Astrocyte (in vitro differentiated cells and primary cell): ENCODE measurements at regions not wholly inside any gene's neighbourhood (a gene's known extent, or its start where the extent isn't known, plus 50 kb on each side); places are given as distances from the start of the nearest gene placed in this dataset.

Source experiments
- DNase-seq: peaks from one replicate; pipeline ENCODE4 v3.0.0-alpha.2; 2010; ENCODE audit warnings: low read depth
- FAIRE-seq: peaks from 2 replicates; lab custom pipeline; 2011; peaks lifted over from hg19 to GRCh38; lab: Jason Lieb, UNC
- H2AFZ ChIP-seq: 2 replicates; pipeline ENCODE4 v1.6.0; 2012; ENCODE audit warnings: low read depth, low read length, inconsistent platforms
- H3K27ac ChIP-seq: 2 replicates; pipeline ENCODE4 v1.5.1; 2011; ENCODE audit warnings: low read depth, low read length, inconsistent platforms
- H3K27me3 ChIP-seq: 2 replicates; pipeline ENCODE4 v1.6.0; 2011; ENCODE audit warnings: low read length, inconsistent platforms; ENCODE audit not compliant: insufficient read depth
- H3K36me3 ChIP-seq: 2 replicates; pipeline ENCODE4 v1.5.1; 2011; ENCODE audit warnings: low read length, inconsistent platforms; ENCODE audit not compliant: insufficient read depth
- H3K4me1 ChIP-seq: 2 replicates; pipeline ENCODE4 v1.5.1; 2011; ENCODE audit warnings: low read length, inconsistent platforms; ENCODE audit not compliant: insufficient read depth
- H3K4me2 ChIP-seq: 2 replicates; pipeline ENCODE4 v1.6.0; 2012; ENCODE audit warnings: low read length, inconsistent platforms
- H3K4me3 ChIP-seq: 2 replicates; pipeline ENCODE4 v1.5.1; 2011; ENCODE audit warnings: low read depth, mild to moderate bottlenecking, low read length, inconsistent platforms; ENCODE audit not compliant: insufficient read depth
- H3K79me2 ChIP-seq: 2 replicates; pipeline ENCODE4 v1.6.0; 2012; ENCODE audit warnings: mild to moderate bottlenecking, low read length, inconsistent platforms; ENCODE audit not compliant: insufficient read depth
- H3K9ac ChIP-seq: 2 replicates; pipeline ENCODE4 v1.6.0; 2012; ENCODE audit warnings: mild to moderate bottlenecking, low read length, inconsistent platforms
- H3K9me3 ChIP-seq: 2 replicates; pipeline ENCODE4 v1.5.1; 2012; ENCODE audit warnings: low read depth, mild to moderate bottlenecking, low read length, inconsistent platforms; ENCODE audit not compliant: insufficient read depth
- H4K20me1 ChIP-seq: 2 replicates; pipeline ENCODE4 v1.6.0; 2012; ENCODE audit warnings: low read length, inconsistent platforms; ENCODE audit not compliant: insufficient read depth
- H3K27ac Mint-ChIP-seq: one replicate; pipeline ENCODE4 v1.8.0; 2021; ENCODE audit warnings: mild to moderate bottlenecking, mixed read lengths; ENCODE audit not compliant: unreplicated experiment
- H3K27me3 Mint-ChIP-seq: one replicate; pipeline ENCODE4 v1.8.0; 2021; ENCODE audit warnings: low read depth, mixed read lengths; ENCODE audit not compliant: unreplicated experiment
- H3K36me3 Mint-ChIP-seq: one replicate; pipeline ENCODE4 v1.8.0; 2021; ENCODE audit warnings: low read depth, mixed read lengths; ENCODE audit not compliant: unreplicated experiment
- H3K4me1 Mint-ChIP-seq: one replicate; pipeline ENCODE4 v1.8.0; 2021; ENCODE audit warnings: low read depth, mixed read lengths; ENCODE audit not compliant: unreplicated experiment
- H3K4me3 Mint-ChIP-seq: one replicate; pipeline ENCODE4 v1.8.0; 2021; ENCODE audit warnings: mild to moderate bottlenecking, moderate library complexity, mixed read lengths; ENCODE audit not compliant: unreplicated experiment
- H3K9me3 Mint-ChIP-seq: one replicate; pipeline ENCODE4 v1.8.0; 2021; ENCODE audit warnings: mild to moderate bottlenecking, mixed read lengths; ENCODE audit not compliant: unreplicated experiment
- EZH2 ChIP-seq: IDR thresholded peaks from 2 replicates; pipeline ENCODE4 v1.6.1; 2012; ENCODE audit warnings: mild to moderate bottlenecking, low read length, inconsistent platforms; ENCODE audit not compliant: insufficient read depth
- TF ChIP-seq, protein P1 (sequence below): IDR thresholded peaks from 2 replicates; pipeline ENCODE4 v1.5.1; 2011; ENCODE audit warnings: low read depth, mild to moderate bottlenecking, inconsistent platforms, low read length, moderate library complexity; ENCODE audit not compliant: insufficient read depth

GRCh38 chr3:16825617-16826204 is 59.0 kb upstream of the PLCL2 start:
- no peaks in the 10 kb centered on the region for H3K36me3 Mint-ChIP-seq
- H3K9me3 ChIP-seq = no peaks in the 10 kb centered on the region
- no peaks in the 10 kb centered on the region for H3K4me1 Mint-ChIP-seq
- H3K27ac Mint-ChIP-seq = no peak overlapping the region
- H3K79me2 ChIP-seq = no peaks in the 10 kb centered on the region
- H4K20me1 ChIP-seq = no peaks in the 10 kb centered on the region
- H3K4me2 ChIP-seq = no peak overlapping the region
- no peak for FAIRE-seq
- H3K4me3 Mint-ChIP-seq = no peak overlapping the region
- H3K27me3 Mint-ChIP-seq = peaks cover 3% of the 10 kb centered on the region
- no peak overlapping the region for H3K4me3 ChIP-seq
- no peak overlapping the region for H3K27ac ChIP-seq
- H3K9ac ChIP-seq = no peak overlapping the region
- no peaks in the 10 kb centered on the region for H3K4me1 ChIP-seq
- H2AFZ ChIP-seq = no peak overlapping the region
- no peaks in the 10 kb centered on the region for H3K9me3 Mint-ChIP-seq
- no peaks in the 10 kb centered on the region for H3K36me3 ChIP-seq
- DNase-seq = peak; percentile 51
- H3K27me3 ChIP-seq = no peaks in the 10 kb centered on the region
- TF ChIP-seq EZH2 = no peak
- TF ChIP-seq, protein P1, sequence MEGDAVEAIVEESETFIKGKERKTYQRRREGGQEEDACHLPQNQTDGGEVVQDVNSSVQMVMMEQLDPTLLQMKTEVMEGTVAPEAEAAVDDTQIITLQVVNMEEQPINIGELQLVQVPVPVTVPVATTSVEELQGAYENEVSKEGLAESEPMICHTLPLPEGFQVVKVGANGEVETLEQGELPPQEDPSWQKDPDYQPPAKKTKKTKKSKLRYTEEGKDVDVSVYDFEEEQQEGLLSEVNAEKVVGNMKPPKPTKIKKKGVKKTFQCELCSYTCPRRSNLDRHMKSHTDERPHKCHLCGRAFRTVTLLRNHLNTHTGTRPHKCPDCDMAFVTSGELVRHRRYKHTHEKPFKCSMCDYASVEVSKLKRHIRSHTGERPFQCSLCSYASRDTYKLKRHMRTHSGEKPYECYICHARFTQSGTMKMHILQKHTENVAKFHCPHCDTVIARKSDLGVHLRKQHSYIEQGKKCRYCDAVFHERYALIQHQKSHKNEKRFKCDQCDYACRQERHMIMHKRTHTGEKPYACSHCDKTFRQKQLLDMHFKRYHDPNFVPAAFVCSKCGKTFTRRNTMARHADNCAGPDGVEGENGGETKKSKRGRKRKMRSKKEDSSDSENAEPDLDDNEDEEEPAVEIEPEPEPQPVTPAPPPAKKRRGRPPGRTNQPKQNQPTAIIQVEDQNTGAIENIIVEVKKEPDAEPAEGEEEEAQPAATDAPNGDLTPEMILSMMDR = no peak

DNA sequence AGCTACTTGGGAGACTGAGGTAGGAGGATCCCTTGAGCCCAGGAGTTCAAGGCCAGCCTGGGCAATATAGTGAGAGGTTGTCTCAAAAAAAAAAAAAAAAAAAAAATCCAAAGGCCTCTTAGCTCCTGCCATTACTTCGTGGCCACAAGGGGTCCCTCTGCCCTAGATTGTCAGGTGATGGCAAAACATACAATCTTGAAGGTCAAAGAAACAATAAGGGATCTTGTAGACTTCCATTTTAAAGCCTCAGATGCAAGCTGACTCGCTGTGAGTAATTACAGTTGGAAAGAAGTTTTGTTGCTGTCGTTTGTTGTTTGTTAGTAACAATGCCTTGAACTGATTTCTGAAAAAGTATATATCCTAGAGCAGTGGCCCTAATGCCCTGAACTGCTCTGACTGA is 55.9 kb upstream of the PLCL2 start:
- no peaks in the 10 kb centered on the region for H3K9me3 ChIP-seq
- TF ChIP-seq, protein P1 = peak; percentile 39
- TF ChIP-seq EZH2 = no peak
- H2AFZ ChIP-seq = no peak overlapping the region
- H3K27ac ChIP-seq = no peak overlapping the region
- Mint-ChIP-seq H3K27me3 (no peaks in the 10 kb centered on the region), H3K9me3 (no peaks in the 10 kb centered on the region), H3K36me3 (no peaks in the 10 kb centered on the region), H3K4me1 (no peaks in the 10 kb centered on the region), H3K4me3 (no peak overlapping the region), H3K27ac (no peak overlapping the region)
- no peak overlapping the region for H3K4me3 ChIP-seq
- H3K4me2 ChIP-seq = no peak overlapping the region
- H3K9ac ChIP-seq = no peak overlapping the region
- H3K79me2 ChIP-seq = no peaks in the 10 kb centered on the region
- FAIRE-seq = no peak
- DNase-seq = peak; percentile 17
- no peaks in the 10 kb centered on the region for H4K20me1 ChIP-seq
- H3K27me3 ChIP-seq = no peaks in the 10 kb centered on the region
- H3K4me1 ChIP-seq = no peaks in the 10 kb centered on the region
- no peaks in the 10 kb centered on the region for H3K36me3 ChIP-seq

DNA sequence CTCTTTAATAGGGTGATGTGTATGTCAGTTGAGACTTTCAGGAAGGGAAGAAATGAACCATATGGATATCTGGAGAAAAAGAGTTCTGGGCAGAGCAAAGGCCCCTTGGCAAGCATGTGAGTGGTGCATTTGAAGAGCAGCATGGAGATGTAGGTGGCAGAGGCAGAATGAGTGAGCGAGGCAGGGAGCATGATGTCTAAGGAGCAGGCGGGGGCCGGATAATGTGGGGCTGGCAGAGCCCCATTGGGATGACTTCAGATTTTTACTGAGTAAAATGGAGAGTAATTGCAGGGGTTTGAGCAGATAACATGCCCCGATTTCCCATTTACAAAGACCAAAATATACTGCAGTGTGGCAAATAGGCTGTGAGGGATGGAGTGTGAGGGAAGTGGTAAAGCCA is 52.9 kb upstream of the PLCL2 start:
- Histone ChIP-seq H3K36me3 (no peaks in the 10 kb centered on the region), H4K20me1 (no peaks in the 10 kb centered on the region), H3K27ac (no peak overlapping the region), H2AFZ (no peak overlapping the region), H3K27me3 (no peaks in the 10 kb centered on the region), H3K4me3 (no peak overlapping the region), H3K4me1 (no peaks in the 10 kb centered on the region), H3K79me2 (no peaks in the 10 kb centered on the region), H3K9me3 (no peaks in the 10 kb centered on the region), H3K9ac (no peak overlapping the region), H3K4me2 (no peak overlapping the region)
- FAIRE-seq (no peak), DNase-seq (no peak)
- Mint-ChIP-seq H3K27ac (no peak overlapping the region), H3K9me3 (no peaks in the 10 kb centered on the region), H3K27me3 (peaks cover 3% of the 10 kb centered on the region), H3K36me3 (no peaks in the 10 kb centered on the region), H3K4me3 (no peak overlapping the region), H3K4me1 (peaks cover 4% of the 10 kb centered on the region)
- TF ChIP-seq, protein P1 = no peak
- TF ChIP-seq EZH2 = no peak
